HepG2 (cell line): ENCODE measurements at regions not wholly inside any gene's neighbourhood (a gene's known extent, or its start where the extent isn't known, plus 50 kb on each side); places are given as distances from the start of the nearest gene placed in this dataset.

Source experiments
- ATAC-seq: fragments of 200-7000 bp; cut with Tn5 transposase; 3 replicates; pipeline ENCODE4 v1.9.1; 2020; ENCODE audit warnings: mild to moderate bottlenecking, moderate library complexity
- BruUV-seq: library from RNA; stranded (reverse); fragments of 400-500 nt; replicated peaks from 2 replicates; lab custom pipeline; 2021; lab: Mats Ljungman, UMichigan
- CTCF ChIA-PET: fragments of 300-600 bp; formaldehyde crosslinking; extraction: SDS; loops from one replicate; lab custom pipeline; 2021; ENCODE audit warnings: low total read pairs, inconsistent platforms, low intra/inter-chr PET ratio; lab: Yijun Ruan, JAX
- POLR2A ChIA-PET: fragments of 350-600 bp; sonication (Branson Sonifier 250); formaldehyde crosslinking; loops from one replicate; lab custom pipeline; 2020; ENCODE audit warnings: antibody characterized with exemption, inconsistent platforms; lab: Yijun Ruan, JAX
- DNase-seq: peaks from one replicate; pipeline ENCODE4 v3.0.0-alpha.2; 2015; ENCODE audit warnings: low spot score
- FAIRE-seq: peaks from 3 replicates; lab custom pipeline; 2011; peaks lifted over from hg19 to GRCh38; lab: Jason Lieb, UNC
- H2AFZ ChIP-seq: one replicate; pipeline ENCODE4 v1.6.1; 2011; ENCODE audit warnings: low read length, inconsistent platforms
- H3K27ac ChIP-seq: fragments of 300-600 bp; 3 replicates; pipeline ENCODE4 v1.8.0; 2011; ENCODE audit warnings: mixed run types, mild to moderate bottlenecking, mixed read lengths, low read length, inconsistent platforms; ENCODE audit not compliant: insufficient read depth; ENCODE audit errors: extremely low read length
- H3K27me3 ChIP-seq, 2 experiments: fragments of 200-600 bp in 1 of 2; 2 replicates in 1 of 2; 3 replicates in 1 of 2; pipeline versions ENCODE4 v1.6.0 to v1.8.0; 2011; ENCODE audit warnings: low read length in 2 of 2, mild to moderate bottlenecking in 2 of 2, moderate library complexity in 2 of 2, inconsistent platforms in 1 of 2; ENCODE audit not compliant: insufficient read depth in 2 of 2, control insufficient read depth in 1 of 2
- H3K36me3 ChIP-seq, 2 experiments: fragments of 200-600 bp in 1 of 2; replicated peaks in 1 of 2; 2 replicates in 1 of 2; 3 replicates in 1 of 2; pipeline versions ENCODE4 v1.5.1 to v1.8.0; 2011; ENCODE audit warnings: low read length in 2 of 2, inconsistent platforms in 1 of 2; ENCODE audit not compliant: insufficient read depth in 2 of 2, control insufficient read depth in 1 of 2
- H3K4me1 ChIP-seq: 2 replicates; pipeline ENCODE4 v1.5.1; 2012; ENCODE audit warnings: low read length, inconsistent platforms; ENCODE audit not compliant: insufficient read depth
- H3K4me2 ChIP-seq: 2 replicates; pipeline ENCODE4 v1.6.0; 2011; ENCODE audit warnings: low read depth, low read length, inconsistent platforms
- H3K4me3 ChIP-seq, 3 experiments: fragments of 200-600 bp in 1 of 3; sonication (generic), shearing (Covaris generic) in 1 of 3; replicated peaks in 1 of 3; 2 replicates each; pipeline ENCODE4 v1.5.1; 2011 to 2016; ENCODE audit warnings: low read length in 3 of 3, inconsistent platforms in 2 of 3, low read depth in 2 of 3, mild to moderate bottlenecking in 2 of 3, control low read depth in 1 of 3, mixed read lengths in 1 of 3; ENCODE audit not compliant: insufficient read depth in 1 of 3
- H3K79me2 ChIP-seq: one replicate; pipeline ENCODE4 v1.6.1; 2011; ENCODE audit warnings: low read length, inconsistent platforms; ENCODE audit not compliant: insufficient read depth
- H3K9ac ChIP-seq: 2 replicates; pipeline ENCODE4 v1.6.0; 2011; ENCODE audit warnings: mild to moderate bottlenecking, low read depth, low read length, inconsistent platforms; ENCODE audit not compliant: insufficient read depth
- H3K9me3 ChIP-seq: 2 replicates; pipeline ENCODE4 v1.5.1; 2012; ENCODE audit warnings: mild to moderate bottlenecking, low read length
- H4K20me1 ChIP-seq: 2 replicates; pipeline ENCODE4 v1.6.0; 2011; ENCODE audit warnings: inconsistent platforms, mild to moderate bottlenecking, low read length, moderate library complexity; ENCODE audit not compliant: insufficient read depth
- AGO2 ChIP-seq: fragments of 200-400 bp; formaldehyde crosslinking; optimal IDR thresholded peaks from 2 replicates; pipeline ENCODE3; 2017; ENCODE audit warnings: mild to moderate bottlenecking, low read depth, low read length, moderate library complexity
- ARNT2 ChIP-seq: sonication (generic); formaldehyde crosslinking; IDR thresholded peaks from 2 replicates; pipeline ENCODE4 v1.8.0; 2022; ENCODE audit warnings: mild to moderate bottlenecking, low read depth, missing genetic modification reagents, moderate library complexity
- ELF3 ChIP-seq: IDR thresholded peaks from 2 replicates; pipeline ENCODE4 v1.6.1; 2016; ENCODE audit warnings: missing genetic modification reagents, missing compliant biosample characterization
- FOSL2 ChIP-seq: sonication (generic); formaldehyde crosslinking; IDR thresholded peaks from 2 replicates; pipeline ENCODE4 v1.4.0; 2020; ENCODE audit warnings: missing genetic modification reagents
- FOXM1 ChIP-seq: sonication (generic); formaldehyde crosslinking; IDR thresholded peaks from 2 replicates; pipeline ENCODE4 v1.5.0; 2020; ENCODE audit warnings: missing genetic modification reagents
- GTF3A ChIP-seq: sonication (generic); formaldehyde crosslinking; conservative IDR thresholded peaks from 2 replicates; pipeline ENCODE4 v1.4.0; 2020; ENCODE audit warnings: mild to moderate bottlenecking, missing genetic modification reagents
- HOXA3 ChIP-seq: sonication (generic); formaldehyde crosslinking; IDR thresholded peaks from 2 replicates; pipeline ENCODE4 v1.5.0; 2020; ENCODE audit warnings: missing genetic modification reagents
- KDM5A ChIP-seq: fragments of 200-600 bp; sonication (generic); IDR thresholded peaks from 2 replicates; pipeline ENCODE4 v1.7.0; 2018; ENCODE audit warnings: antibody characterized with exemption, mild to moderate bottlenecking, low read length, borderline replicate concordance
- MAFK ChIP-seq, 2 experiments: IDR thresholded peaks in 1 of 2; conservative IDR thresholded peaks in 1 of 2; 2 replicates each; pipeline ENCODE4 v1.6.1; 2011; ENCODE audit warnings: improper control_type of control experiment in 2 of 2, low read length in 2 of 2
- MATR3 ChIP-seq: sonication (generic); formaldehyde crosslinking; IDR thresholded peaks from 2 replicates; pipeline ENCODE4 v1.4.0; 2020; ENCODE audit warnings: missing genetic modification reagents
- NCOA2 ChIP-seq: sonication (generic); formaldehyde crosslinking; IDR thresholded peaks from 2 replicates; pipeline ENCODE4 v1.8.0; 2022; ENCODE audit warnings: inconsistent platforms
- USF2 ChIP-seq, 2 experiments: sonication (generic) in 1 of 2; formaldehyde crosslinking in 1 of 2; IDR thresholded peaks; 2 replicates each; pipeline versions ENCODE4 v1.5.1 to v1.6.1; 2011 to 2020; ENCODE audit warnings: borderline replicate concordance in 1 of 2, low read depth in 1 of 2, low read length in 1 of 2, mild to moderate bottlenecking in 1 of 2, missing genetic modification reagents in 1 of 2, moderate library complexity in 1 of 2
- ZEB1 ChIP-seq: IDR thresholded peaks from 2 replicates; pipeline ENCODE4 v1.6.1; 2012; ENCODE audit warnings: mild to moderate bottlenecking, low read depth, inconsistent platforms; ENCODE audit not compliant: insufficient replicate concordance
- ZFP36L1 ChIP-seq: sonication (generic); formaldehyde crosslinking; IDR thresholded peaks from 2 replicates; pipeline ENCODE4 v1.8.0; 2022; ENCODE audit warnings: mild to moderate bottlenecking, missing genetic modification reagents, moderate library complexity
- ZFP62 ChIP-seq: sonication (generic); formaldehyde crosslinking; IDR thresholded peaks from 2 replicates; pipeline ENCODE4 v1.4.0; 2020; ENCODE audit warnings: missing genetic modification reagents
- ZKSCAN8 ChIP-seq: IDR thresholded peaks from 2 replicates; pipeline ENCODE4 v1.6.1; 2016; ENCODE audit warnings: borderline replicate concordance, missing genetic modification reagents, missing compliant biosample characterization
- ZNF180 ChIP-seq: sonication (generic); formaldehyde crosslinking; IDR thresholded peaks from 2 replicates; pipeline ENCODE4 v1.4.0; 2020; ENCODE audit warnings: low read depth, missing genetic modification reagents, borderline replicate concordance
- ZNF546 ChIP-seq: sonication (generic); formaldehyde crosslinking; conservative IDR thresholded peaks from 2 replicates; pipeline ENCODE4 v1.8.1; 2023; ENCODE audit warnings: mild to moderate bottlenecking, missing genetic modification reagents
- ZNF777 ChIP-seq: sonication (generic); formaldehyde crosslinking; IDR thresholded peaks from 2 replicates; pipeline ENCODE4 v1.4.0; 2020; ENCODE audit warnings: missing genetic modification reagents
- ZNF780A ChIP-seq: sonication (generic); formaldehyde crosslinking; IDR thresholded peaks from 2 replicates; pipeline ENCODE4 v1.8.0; 2022; ENCODE audit warnings: mild to moderate bottlenecking, missing genetic modification reagents, moderate library complexity
- WGBS: methylation state at CpG from one replicate; pipeline ENCODE4 v1.1.6; 2017; ENCODE audit warnings: low lambda C conversion rate; 5-methylcytosine and 5-hydroxymethylcytosine counted together
- in situ Hi-C: cut with HindIII; loops from 2 replicates; pipeline ENCODE4 v1.10.0; 2017; ENCODE audit warnings: low pct_unique_long_range_greater_than_20kb; ENCODE audit not compliant: extremely low pct_ligation_motif_present
- intact Hi-C: fragments of 100-400 bp; cut with micrococcal nuclease; formaldehyde crosslinking; loops from one replicate; pipeline ENCODE4 v1.10.0; 2022; ENCODE audit not compliant: unreplicated experiment

- Histone ChIP-seq H3K4me3 (no peak overlapping the region), H3K9me3 (peaks cover 96% of the 10 kb centered on the region), H3K27me3 (no peaks in the 10 kb centered on the region), H3K9ac (no peak overlapping the region), H3K4me2 (no peak overlapping the region), H3K79me2 (no peaks in the 10 kb centered on the region), H3K36me3 (no peaks in the 10 kb centered on the region), H4K20me1 (no peaks in the 10 kb centered on the region), H3K27ac (no peak overlapping the region), H2AFZ (no peak overlapping the region), H3K4me1 (no peaks in the 10 kb centered on the region)
- POLR2A ChIA-PET: no interaction called here
- DNase-seq (no peak), FAIRE-seq (no peak), ATAC-seq (no peak)
- 7% methylated on average over 2 of the region's 3 CpGs for WGBS
- intact Hi-C loops: no loop called here
- no TSS peak for BruUV-seq
- in situ Hi-C loops: no loop called here
- TF ChIP-seq ARNT2 (no peak), KDM5A (no peak), MATR3 (no peak), HOXA3 (no peak), ZFP36L1 (CRISPR knock-in tag) (no peak), ELF3 (CRISPR knock-in tag) (no peak), ZNF180 (CRISPR knock-in tag) (no peak), ZKSCAN8 (CRISPR knock-in tag) (no peak), NCOA2 (CRISPR knock-in tag) (no peak)
- CTCF ChIA-PET: no interaction called here
Measured at GRCh38 chr1:69409731-69410456, 157.8 kb upstream of the LRRC7 start.

- no peaks in the 10 kb centered on the region for H3K79me2 ChIP-seq
- H3K9ac ChIP-seq: no peak overlapping the region
- H3K4me2 ChIP-seq: no peak overlapping the region
- H3K4me3 ChIP-seq: no peak overlapping the region
- H4K20me1 ChIP-seq: no peaks in the 10 kb centered on the region
- no peaks in the 10 kb centered on the region for H3K36me3 ChIP-seq
- H3K27ac ChIP-seq: no peak overlapping the region
- intact Hi-C loops (no loop called here), in situ Hi-C loops (no loop called here)
- POLR2A ChIA-PET: no interaction called here
- no peak overlapping the region for H2AFZ ChIP-seq
- H3K4me1 ChIP-seq: no peaks in the 10 kb centered on the region
- ATAC-seq: no peak
- no peak for DNase-seq
- no TSS peak for BruUV-seq
- no peaks in the 10 kb centered on the region for H3K27me3 ChIP-seq
- WGBS: 0% methylated on average over 1 of the region's 3 CpGs
- no peak for FAIRE-seq
- CTCF ChIA-PET: no interaction called here
- H3K9me3 ChIP-seq: peaks cover 90% of the 10 kb centered on the region
- TF ChIP-seq GTF3A (no peak), ZNF780A (CRISPR knock-in tag) (no peak), MAFK (conservative IDR thresholded peaks at IDR 0.05 in 1 of 2, IDR thresholded peaks at IDR 0.05 in 1 of 2; ENCODE audit: low read length in 2 of 2) (no peak), ZEB1 (no peak), ZFP62 (no peak), FOXM1 (CRISPR knock-in tag) (no peak), ZNF777 (CRISPR knock-in tag) (no peak), ZNF546 (CRISPR knock-in tag) (no peak), USF2 (IDR thresholded peaks at IDR 0.05; ENCODE audit: low read depth, low read length) (no peak), USF2 (CRISPR knock-in tag; IDR thresholded peaks at IDR 0.05; ENCODE audit: borderline replicate concordance) (no peak), FOSL2 (no peak), AGO2 (no peak)
Measured at GRCh38 chr1:69410457-69410850, 157.3 kb upstream of the LRRC7 start.
